ENCODE measurements at regions not wholly inside any gene's neighbourhood (a gene's known extent, or its start where the extent isn't known, plus 50 kb on each side); places are given as distances from the start of the nearest gene placed in this dataset.

DNA sequence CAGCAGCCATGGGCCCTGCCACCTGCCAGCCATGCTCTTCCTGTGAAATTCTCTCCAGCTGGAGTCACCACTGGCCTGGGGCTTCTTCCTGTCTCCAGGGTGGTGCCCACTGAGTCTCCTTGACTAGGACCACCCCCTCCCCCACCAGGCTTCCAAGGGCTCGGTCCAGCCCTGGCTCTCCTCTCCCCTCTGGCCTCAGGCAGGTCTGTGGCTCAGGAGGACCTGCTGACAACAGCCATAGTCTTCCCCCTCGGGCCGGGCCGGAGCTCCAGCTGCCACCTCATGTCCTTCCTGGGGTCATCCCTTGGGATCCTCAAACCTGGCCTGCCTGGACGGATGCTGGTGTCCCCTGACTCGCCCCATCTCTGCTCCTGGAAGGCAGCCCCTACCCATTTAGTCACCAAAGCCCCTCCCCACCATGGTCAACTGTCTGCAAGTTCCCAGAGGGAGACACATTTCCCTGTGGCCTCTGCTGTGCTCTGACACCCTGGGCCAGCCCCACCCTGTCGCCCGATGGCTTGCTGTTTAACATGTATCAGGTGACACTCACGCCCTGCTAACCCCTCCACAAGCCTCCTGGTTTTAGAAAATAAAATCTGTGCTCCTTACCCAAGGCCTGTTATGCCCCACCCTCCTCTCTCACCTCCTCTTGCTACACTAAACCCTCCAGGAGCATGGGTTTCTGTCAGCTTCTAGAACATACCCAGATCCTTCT is 186.2 kb downstream of the RBFOX3 start:
- TF ChIP-seq, protein P1, sequence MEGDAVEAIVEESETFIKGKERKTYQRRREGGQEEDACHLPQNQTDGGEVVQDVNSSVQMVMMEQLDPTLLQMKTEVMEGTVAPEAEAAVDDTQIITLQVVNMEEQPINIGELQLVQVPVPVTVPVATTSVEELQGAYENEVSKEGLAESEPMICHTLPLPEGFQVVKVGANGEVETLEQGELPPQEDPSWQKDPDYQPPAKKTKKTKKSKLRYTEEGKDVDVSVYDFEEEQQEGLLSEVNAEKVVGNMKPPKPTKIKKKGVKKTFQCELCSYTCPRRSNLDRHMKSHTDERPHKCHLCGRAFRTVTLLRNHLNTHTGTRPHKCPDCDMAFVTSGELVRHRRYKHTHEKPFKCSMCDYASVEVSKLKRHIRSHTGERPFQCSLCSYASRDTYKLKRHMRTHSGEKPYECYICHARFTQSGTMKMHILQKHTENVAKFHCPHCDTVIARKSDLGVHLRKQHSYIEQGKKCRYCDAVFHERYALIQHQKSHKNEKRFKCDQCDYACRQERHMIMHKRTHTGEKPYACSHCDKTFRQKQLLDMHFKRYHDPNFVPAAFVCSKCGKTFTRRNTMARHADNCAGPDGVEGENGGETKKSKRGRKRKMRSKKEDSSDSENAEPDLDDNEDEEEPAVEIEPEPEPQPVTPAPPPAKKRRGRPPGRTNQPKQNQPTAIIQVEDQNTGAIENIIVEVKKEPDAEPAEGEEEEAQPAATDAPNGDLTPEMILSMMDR (IDR thresholded peaks at IDR 0.05), result no peak
- no peak for TF ChIP-seq POLR2A (IDR thresholded peaks at IDR 0.05)

All from body of pancreas (tissue), 4 donors.